ENCODE measurements at regions not wholly inside any gene's neighbourhood (a gene's known extent, or its start where the extent isn't known, plus 50 kb on each side); places are given as distances from the start of the nearest gene placed in this dataset.

- TF ChIP-seq CTCF (IDR thresholded peaks at IDR 0.05) (no peak), POLR2A (IDR thresholded peaks at IDR 0.05) (no peak), POLR2AphosphoS5 (IDR thresholded peaks at IDR 0.05) (no peak), EP300 (IDR thresholded peaks at IDR 0.05) (no peak)
- H3K4me1 ChIP-seq: no peaks in the 10 kb centered on the region
- no peaks in the 10 kb centered on the region for H3K27me3 ChIP-seq
- no peak overlapping the region for H3K4me3 ChIP-seq
- H3K36me3 ChIP-seq: no peaks in the 10 kb centered on the region
- WGBS, 2 donors (ENCODE audit: low coverage in 1 of 2): 48 to 58% methylated on average over 2 of the region's 2 CpGs
- no peaks in the 10 kb centered on the region for H3K9me3 ChIP-seq
- ATAC-seq: no peak
- H3K27ac ChIP-seq: no peak overlapping the region
These were observed 228.5 kb downstream of the ZBBX start for GRCh38 chr3:167151636-167152035.

- no peak overlapping the region for H3K4me3 ChIP-seq
- H3K27me3 ChIP-seq: no peaks in the 10 kb centered on the region
- H3K36me3 ChIP-seq: no peaks in the 10 kb centered on the region
- H3K9me3 ChIP-seq: no peaks in the 10 kb centered on the region
- 50 to 67% methylated on average over 2 to 4 of the region's 4 CpGs for whole genome bisulfite sequencing, 2 donors (ENCODE audit: low coverage in 1 of 2)
- no peak for TF ChIP-seq POLR2A (IDR thresholded peaks at IDR 0.05)
- no peak for TF ChIP-seq POLR2AphosphoS5 (IDR thresholded peaks at IDR 0.05)
- no peak for TF ChIP-seq CTCF (IDR thresholded peaks at IDR 0.05)
- no peak for TF ChIP-seq EP300 (IDR thresholded peaks at IDR 0.05)
- H3K4me1 ChIP-seq: no peaks in the 10 kb centered on the region
- ATAC-seq: peak; percentile 31
- no peak overlapping the region for H3K27ac ChIP-seq
These were observed 232.0 kb downstream of the ZBBX start for GRCh38 chr3:167148136-167148535.

- no peak for TF ChIP-seq POLR2A (IDR thresholded peaks at IDR 0.05)
- TF ChIP-seq CTCF (IDR thresholded peaks at IDR 0.05): no peak
- TF ChIP-seq EP300 (IDR thresholded peaks at IDR 0.05): no peak
- no peak for TF ChIP-seq POLR2AphosphoS5 (IDR thresholded peaks at IDR 0.05)
- H3K36me3 ChIP-seq: no peaks in the 10 kb centered on the region
- no peak for ATAC-seq
- no peaks in the 10 kb centered on the region for H3K9me3 ChIP-seq
- no peak overlapping the region for H3K4me3 ChIP-seq
- 69 to 88% methylated on average over 3 of the region's 3 CpGs for WGBS, 2 donors (ENCODE audit: low coverage in 1 of 2)
- H3K27me3 ChIP-seq: no peaks in the 10 kb centered on the region
- H3K4me1 ChIP-seq: no peaks in the 10 kb centered on the region
- no peak overlapping the region for H3K27ac ChIP-seq
These were observed 233.2 kb downstream of the ZBBX start for GRCh38 chr3:167146911-167147310.

GRCh38 chr3:167125612-167126407, 254.3 kb downstream of the ZBBX start:
- TF ChIP-seq CTCF (IDR thresholded peaks at IDR 0.05): no peak
- no peak for TF ChIP-seq EP300 (IDR thresholded peaks at IDR 0.05)
- TF ChIP-seq POLR2A (IDR thresholded peaks at IDR 0.05): no peak
- TF ChIP-seq POLR2AphosphoS5 (IDR thresholded peaks at IDR 0.05): no peak
- ATAC-seq: no peak
- WGBS, 2 donors (ENCODE audit: low coverage in 1 of 2): 71 to 95% methylated on average over 3 of the region's 3 CpGs
- Histone ChIP-seq H3K4me1 (no peaks in the 10 kb centered on the region), H3K36me3 (no peaks in the 10 kb centered on the region), H3K27ac (no peak overlapping the region), H3K4me3 (no peak overlapping the region), H3K9me3 (peaks cover 0 to 12% (median 0%) of the 10 kb centered on the region in 3 donors), H3K27me3 (no peaks in the 10 kb centered on the region)

- TF ChIP-seq POLR2A (IDR thresholded peaks at IDR 0.05) (no peak), CTCF (IDR thresholded peaks at IDR 0.05) (no peak), POLR2AphosphoS5 (IDR thresholded peaks at IDR 0.05) (no peak), EP300 (IDR thresholded peaks at IDR 0.05) (no peak)
- H3K9me3 ChIP-seq: peaks cover 0 to 3% (median 0%) of the 10 kb centered on the region in 3 donors
- no peak for ATAC-seq
- no peak overlapping the region for H3K4me3 ChIP-seq
- no peaks in the 10 kb centered on the region for H3K36me3 ChIP-seq
- 78 to 100% methylated on average over 1 of the region's 1 CpG for WGBS, 2 donors (ENCODE audit: low coverage in 1 of 2)
- H3K4me1 ChIP-seq: no peaks in the 10 kb centered on the region
- H3K27ac ChIP-seq: no peak overlapping the region
- H3K27me3 ChIP-seq: no peaks in the 10 kb centered on the region
These were observed 259.3 kb downstream of the ZBBX start for GRCh38 chr3:167120828-167121227.

Measured in gastroesophageal sphincter (tissue), 4 donors.